Hippocampal formation (tissue), 2 donors: ENCODE measurements at regions not wholly inside any gene's neighbourhood (a gene's known extent, or its start where the extent isn't known, plus 50 kb on each side); places are given as distances from the start of the nearest gene placed in this dataset.
"Not testable (repeated sequence)": the region's sequence is repeated elsewhere in the genome, so short reads cannot be mapped to it uniquely, and the experiment has no call there.

ENCODE experiments used
- DNase-seq, 2 donors: peaks; one replicate each; lab custom pipeline; 2025; lab: John Stamatoyannopoulos, UW

DNA sequence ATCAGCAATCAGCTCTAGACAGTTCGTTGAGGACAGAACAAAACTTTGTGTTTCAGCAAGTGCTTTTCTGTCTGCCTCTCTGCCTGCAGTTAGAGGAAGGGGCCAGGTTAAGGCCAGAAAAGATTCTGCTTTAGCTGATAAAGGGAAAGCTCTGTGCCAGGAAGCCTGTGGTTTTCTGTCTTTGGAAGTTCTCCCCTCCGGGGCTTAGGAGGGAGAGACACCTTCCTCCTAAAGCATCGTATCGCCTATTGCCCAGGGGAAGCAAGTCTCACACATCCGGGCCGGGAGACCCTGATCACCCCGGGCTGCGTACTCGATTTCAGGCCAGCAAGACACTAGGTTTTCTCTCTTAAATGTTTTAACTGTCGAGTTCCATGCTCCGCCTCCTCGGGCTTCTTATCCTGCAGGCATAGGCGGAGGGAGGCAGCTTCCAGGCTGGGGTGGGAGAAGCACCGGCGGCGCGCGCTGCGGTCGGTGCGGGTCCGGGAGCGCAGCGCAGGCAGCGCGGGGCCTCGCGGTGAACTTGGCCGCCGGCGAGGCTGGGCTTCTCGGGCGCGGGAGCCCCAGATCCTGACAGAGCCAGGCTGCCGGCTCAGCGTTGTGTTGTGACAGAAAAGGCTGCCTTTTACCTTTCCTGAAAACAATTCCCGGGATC is 245.4 kb downstream of the BCL2L11 start:
- DNase-seq = not testable (repeated sequence)

DNA sequence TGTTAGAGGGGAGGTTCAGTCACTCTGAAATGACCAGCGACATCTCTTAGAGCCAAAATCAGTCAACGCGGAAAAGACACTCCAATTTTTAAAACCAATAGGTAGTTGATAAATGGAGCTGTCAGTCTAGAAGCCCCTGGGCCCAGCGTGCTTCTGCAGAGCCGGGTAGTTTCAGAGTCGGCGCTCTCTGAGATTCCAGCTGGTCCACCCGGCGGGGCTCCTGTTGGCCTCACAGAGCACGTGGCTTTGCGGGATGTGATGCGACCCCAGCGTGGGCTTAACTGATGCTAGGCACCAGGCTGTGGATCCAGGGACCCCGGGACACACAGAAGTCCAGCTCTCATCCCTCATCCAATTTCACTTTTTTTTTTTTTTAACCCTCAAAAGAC is 245.9 kb downstream of the BCL2L11 start:
- not testable (repeated sequence) for DNase-seq

DNA sequence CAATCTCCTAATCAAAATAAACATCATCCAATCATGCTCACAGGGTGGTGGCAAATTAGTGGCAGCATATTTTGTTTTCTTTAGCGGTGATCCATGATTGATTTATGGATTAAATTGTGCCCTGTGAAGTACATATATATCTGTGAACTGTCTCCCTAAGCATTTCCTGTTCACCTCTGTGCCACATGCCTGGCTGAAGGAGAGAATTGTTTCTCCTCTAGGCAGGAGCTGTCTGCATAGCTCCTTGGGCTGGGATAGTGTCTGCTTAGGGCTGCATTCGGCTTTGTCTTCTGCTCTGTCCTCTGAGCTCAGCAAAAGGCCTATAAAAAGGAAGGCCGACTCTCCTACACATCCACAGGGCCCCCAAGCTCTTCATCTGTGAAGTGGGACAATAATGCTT is 246.4 kb downstream of the BCL2L11 start:
- not testable (repeated sequence) for DNase-seq

DNA sequence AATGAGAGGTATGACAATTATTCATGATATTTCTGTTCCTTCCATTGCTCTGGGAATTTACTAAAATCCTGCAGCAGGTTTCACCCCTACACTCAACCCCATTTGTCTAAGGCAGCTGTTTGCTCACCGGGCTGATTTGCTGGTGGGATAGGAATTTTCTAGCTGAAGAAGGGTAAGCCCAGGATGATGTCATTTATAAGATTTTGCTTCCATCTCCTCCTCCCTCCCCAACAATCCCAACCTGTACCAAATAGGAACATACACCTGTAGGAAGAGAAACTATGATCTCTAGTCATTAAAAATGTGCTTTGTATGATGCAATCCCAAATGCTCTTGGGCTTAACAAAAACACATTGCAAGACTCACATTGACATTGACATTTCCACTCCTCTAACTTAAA is 247.2 kb downstream of the BCL2L11 start:
- DNase-seq = not testable (repeated sequence)

DNA sequence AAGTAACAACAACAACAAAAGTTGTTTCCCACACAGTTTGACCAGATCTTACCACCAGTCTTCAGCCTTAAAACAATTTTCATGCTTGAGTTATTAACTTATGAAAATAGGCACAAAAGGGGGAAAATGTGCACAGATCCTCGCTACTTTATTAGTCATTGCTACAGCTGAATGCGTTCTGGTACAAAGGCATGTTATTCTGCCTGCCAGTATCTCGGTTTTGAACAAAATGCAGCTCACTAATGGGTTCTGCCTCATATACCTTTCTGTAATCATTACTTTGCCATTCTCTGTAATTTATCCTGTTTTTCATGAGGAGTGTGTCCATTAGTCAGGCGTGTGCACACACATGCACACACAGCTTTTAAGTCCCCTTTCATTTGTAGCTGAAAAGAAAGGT is 247.6 kb downstream of the BCL2L11 start:
- DNase-seq = not testable (repeated sequence)

DNA sequence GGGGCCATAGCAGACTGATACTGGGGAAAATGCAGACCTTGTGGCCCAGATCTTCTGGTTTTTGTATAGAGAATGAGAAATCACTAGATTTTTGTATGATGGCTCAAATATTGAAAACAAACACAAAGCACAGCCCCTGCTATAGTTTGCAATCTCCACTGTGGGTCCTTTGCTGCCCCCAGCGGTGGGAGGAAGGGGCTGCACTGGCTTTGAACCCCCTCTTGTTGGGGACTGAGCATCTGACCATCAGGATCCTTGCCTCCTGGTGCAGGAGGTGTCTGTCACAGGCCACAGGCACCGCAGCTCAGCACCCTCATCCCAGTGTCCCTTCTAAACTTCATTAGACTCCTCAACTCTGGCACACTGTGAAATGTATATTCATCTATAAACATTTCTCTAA is 252.3 kb downstream of the BCL2L11 start:
- DNase-seq = not testable (repeated sequence)

DNA sequence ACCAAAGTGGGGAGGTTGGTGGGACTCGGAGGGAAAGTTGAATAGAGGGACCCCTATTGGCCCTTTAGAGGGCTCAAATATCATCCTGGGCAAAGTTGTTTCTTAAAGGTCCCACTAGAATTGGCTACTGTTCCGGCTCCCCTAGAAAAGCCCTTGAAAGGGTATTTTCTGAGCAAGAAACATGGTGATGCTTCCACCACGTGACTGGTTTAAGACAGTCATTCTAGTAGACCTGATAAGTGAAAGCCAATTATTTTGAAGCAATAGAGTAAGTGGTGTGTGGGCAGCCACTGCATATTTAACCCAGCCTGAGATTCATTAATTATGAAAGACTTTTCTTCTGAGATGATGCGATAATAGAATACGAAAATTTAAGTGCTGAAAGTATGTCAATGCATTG is 253.3 kb downstream of the BCL2L11 start:
- not testable (repeated sequence) for DNase-seq

DNA sequence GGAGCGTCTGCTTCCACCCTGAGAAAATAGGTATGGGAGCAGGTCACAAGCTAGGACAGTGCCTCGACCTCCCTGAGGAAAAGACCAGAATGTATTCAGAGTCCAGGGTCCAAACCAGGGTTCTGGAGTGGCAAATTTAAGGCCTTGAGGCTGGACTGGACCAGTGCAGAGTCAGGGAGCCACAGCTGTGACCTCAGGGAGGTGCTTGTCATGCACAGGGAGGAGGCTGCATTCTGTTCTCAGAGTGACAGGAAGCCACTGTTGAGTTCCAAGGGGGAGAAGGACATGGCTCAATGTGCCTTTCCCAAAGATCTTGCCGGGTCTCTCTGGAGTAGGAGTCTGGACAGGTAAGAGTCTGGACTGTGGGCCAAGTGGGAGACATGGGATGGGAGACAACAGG is 254.0 kb downstream of the BCL2L11 start:
- not testable (repeated sequence) for DNase-seq

DNA sequence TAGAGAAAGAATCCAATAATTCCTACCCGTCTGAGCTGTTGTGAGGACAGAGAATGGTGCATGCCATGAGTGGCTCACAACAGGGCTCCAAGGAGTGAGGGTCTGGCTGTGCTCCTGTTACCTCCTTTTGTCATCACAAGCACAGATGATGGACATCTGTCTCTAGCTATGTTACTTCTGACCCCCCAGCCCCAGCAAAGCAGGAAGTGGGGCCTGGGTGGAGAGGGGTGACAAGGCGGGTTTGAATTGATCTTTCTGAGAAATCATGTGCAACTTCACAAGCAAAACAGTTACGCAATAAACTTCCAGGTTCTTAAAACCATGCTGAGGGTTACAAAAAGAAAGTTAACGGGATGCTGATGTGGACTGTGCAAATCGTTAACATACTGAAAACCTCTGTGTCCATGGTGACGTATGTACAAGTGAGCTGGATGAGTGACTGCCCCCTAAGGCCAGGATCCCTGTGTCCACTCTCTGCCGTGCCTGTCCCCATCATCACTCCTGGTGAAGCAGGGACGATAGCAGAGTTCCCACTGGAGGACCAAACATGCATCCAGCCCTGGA is 254.7 kb downstream of the BCL2L11 start:
- not testable (repeated sequence) for DNase-seq

DNA sequence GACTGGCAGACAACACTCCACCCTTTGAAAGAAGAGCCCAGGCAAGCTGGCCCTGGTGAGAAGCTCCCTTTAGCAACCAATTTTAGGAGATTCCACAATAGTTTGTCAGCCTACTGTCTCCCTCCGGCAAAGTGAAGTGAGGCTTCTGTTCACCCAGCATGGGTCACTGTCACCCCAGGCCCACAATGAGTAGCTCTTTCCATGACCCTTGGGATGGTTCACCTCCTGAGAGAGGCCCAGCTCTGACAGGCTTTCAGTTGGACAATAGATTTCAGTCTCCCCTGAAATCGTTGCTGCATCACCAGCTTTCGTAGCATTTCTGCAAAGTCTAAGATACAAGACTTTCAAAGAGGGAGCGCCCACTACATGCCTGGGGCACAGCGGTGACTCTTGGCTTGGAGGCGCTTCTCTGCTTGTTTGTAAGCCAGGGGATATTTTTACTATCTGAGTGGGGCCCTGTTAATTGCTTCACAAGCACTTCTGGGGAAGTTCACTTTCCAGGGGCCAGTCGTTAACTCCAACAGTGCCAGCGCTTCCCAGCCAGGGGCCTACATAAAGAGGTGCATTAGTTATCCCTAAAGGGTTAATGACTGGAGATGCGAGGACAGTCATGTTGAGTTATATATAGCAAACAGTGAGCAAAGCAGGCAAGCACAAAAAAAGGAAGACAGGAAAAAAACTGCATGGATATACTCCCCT is 255.7 kb downstream of the BCL2L11 start:
- not testable (repeated sequence) for DNase-seq

DNA sequence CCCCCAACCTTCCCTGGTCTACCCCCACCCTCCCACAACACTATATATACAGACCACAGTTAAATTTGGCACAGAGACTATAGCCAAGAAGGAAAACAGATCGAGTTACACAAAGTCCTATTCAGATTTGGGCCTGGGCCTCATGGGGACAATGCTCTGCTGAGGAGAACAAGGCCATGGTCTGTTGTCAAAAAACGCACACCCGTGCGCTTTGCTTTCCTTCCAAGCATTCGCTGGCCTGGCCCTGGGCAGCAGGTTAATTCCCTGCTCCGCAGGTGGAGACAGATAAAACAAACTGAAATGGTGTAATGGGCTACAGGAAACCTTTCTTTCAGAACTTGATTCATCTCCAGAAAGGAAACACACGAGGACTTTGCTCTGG is 256.2 kb downstream of the BCL2L11 start:
- DNase-seq = not testable (repeated sequence)

DNA sequence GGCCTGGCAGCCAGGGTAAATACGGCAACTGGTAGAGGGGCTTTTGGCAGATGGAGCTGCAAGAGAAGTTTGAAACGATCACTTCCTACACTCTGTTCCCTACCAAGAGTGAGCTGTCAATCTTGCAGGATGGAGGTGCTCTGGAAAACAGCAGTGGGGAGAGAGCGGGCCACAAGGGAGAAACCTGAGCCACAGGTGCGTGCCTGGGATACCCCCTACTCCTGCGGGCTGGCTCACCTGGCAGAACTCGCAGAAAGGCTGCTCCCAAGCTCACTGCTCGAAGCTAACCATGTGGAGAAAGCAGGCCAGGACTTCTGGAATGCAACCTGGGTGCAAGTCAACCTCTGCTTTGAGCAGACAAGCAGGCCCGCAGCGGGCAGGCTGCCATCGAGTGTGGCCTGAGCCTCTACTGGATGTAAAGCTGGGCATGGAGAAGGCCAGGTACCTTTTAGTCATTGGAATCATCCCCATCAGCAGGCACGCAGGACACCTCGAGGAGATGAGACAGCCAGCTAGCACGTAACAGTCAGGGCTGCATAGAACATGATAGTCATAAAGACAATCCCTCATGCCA is 256.8 kb downstream of the BCL2L11 start:
- DNase-seq = not testable (repeated sequence)

DNA sequence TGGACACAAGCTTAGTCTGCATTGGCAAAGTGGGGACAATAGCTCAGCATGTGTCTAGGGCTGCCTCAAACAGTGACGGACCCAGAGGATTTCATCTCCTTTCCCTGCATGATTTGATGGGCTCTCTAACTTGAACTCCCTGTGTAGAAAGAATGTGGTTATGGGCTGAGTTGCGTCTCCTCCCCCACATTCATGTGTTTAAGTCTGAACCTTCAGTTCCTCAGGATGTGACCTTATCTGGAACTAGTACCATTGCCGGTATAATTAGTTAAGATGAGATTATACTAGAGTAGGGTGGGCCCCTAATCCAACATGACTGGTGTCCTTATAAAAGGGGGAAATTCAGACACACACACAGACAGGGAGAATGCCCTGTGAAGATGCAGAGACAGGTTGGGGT is 257.6 kb downstream of the BCL2L11 start:
- not testable (repeated sequence) for DNase-seq

DNA sequence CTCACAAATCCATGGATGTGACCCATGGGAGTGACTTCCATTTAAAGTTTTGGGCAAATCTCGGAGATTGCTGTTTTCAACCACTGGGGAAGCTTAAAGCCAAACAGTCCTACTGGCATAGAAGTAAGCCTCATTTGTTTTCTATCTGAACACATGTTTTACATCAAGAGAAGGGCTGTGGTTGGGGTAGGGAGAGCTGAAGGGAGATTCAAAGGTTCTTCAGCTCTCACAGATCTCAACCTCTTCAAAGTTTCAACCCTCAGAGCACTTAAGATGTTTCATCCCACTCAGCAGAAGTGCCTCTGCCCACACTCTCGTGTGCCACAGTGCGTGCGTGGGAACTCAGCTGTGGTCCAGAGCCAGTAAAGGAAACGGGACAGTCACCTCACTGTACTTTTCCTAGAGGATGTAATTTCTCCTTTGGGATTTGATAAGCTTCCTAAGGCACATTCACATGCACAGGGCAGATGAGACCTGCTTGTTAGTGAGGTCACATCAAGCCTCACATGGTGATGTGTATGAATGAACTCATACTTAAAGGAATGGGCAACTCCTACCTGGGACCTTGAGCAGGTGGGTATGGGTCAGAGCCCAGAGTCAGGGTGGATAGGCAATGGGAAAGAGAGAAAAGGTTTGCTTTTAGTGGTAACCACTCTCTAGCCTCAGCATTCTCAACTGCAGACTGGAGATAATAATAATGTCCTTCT is 260.2 kb downstream of the BCL2L11 start:
- not testable (repeated sequence) for DNase-seq

DNA sequence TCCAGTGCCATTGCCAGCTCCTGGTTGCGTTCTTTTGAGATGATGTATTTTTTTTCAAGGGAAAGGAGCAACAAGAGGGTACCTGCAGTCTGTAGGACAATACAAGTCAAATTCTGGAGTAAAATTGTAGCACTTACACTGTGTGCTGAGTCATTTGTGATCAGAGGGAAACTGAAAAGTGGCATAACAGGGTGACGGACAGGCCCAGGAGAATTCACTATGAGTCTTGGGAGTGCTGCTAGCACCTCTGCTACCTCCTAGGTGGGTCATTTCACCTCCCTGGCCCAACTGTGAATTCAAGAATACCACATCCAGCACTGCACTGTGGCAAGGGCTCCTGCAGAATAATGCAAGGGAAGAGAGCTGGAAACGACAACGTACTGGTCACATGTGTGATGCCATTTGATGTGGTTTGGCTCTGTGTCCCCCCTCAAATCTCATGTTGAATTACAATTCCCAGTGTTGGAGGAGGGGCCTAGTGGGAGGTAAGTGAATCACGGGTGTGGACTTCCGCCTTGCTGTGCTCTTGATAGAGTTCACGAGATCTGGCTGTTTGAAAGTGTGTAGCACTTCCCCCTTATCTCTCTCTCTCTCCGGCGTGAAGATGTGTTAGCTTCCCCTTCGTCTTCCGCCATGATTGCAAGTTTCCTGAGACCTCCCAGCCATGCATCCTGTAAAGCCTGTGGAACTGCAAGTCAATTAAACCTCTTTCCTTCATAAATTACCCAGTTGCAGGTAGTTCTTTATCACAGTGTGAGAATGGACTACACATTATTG is 261.0 kb downstream of the BCL2L11 start:
- DNase-seq = not testable (repeated sequence)

DNA sequence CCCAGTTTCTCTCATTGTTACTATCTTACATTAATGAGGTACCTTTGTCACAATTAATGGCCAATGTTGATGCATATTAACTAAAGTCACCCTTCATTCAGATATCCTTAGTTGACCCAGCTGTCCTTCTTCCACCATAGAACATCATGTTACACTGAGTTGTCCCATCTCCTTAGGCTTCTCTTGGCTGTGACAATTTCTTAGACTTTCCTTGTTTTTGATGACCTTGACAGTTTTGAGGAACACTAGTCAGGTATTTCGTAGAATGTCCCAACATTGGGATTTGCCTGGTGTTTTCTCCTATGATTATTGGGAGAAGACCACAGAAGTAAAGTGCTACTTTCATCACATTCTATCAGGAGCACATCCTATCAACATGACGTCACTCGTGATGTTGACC is 261.8 kb downstream of the BCL2L11 start:
- DNase-seq = not testable (repeated sequence)

DNA sequence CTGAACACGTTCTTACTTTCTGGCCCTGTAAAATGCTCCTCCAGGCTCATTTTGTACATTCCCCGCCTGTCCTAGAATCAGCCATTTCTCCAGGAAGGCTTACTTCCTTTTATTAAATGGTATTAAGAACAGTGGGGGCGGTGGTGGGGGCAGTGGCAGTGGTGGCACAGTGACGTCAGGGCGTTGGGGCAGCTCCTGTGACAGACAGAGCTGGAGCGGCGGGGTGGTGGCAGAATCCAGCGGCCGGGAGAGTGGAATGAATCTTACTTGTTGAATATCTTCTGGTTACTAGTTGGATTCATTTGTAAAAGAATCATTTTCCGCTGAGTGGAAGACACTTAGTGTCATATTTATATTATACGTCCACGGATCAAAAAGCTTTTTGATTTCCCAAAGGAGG is 262.6 kb downstream of the BCL2L11 start:
- DNase-seq = not testable (repeated sequence)

DNA sequence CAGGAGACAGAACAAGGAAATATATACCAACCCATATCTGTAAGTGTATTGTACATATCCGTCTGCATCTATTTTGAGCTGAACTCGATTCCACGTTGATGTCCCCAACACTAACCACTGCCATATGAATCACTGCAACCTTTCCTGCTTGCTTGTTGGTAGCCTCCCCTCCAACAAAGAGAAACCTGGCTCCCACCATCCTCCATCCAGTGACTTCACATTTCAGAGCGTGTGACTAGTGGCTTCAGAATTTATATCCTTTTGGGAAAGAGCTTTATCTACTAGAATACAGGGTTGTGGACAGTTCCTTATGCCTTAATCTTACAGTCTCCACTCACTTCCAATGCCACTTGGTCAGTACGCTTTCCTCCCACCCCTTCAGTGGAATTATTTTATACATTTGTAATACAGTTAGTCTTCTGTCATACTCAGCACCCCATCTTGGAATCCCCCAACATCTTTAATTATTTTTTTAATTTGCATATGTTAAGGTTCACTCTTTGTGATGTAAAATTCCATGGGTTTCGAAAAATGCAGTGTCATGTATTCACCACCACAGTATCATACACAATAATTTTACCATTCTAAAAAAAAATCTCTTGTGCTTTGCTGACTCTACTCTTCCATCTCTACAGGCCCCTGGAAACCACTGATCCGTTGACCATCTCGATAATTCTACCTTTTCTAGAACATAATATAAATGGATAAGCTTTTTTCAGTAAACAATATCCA is 264.7 kb downstream of the BCL2L11 start:
- not testable (repeated sequence) for DNase-seq

DNA sequence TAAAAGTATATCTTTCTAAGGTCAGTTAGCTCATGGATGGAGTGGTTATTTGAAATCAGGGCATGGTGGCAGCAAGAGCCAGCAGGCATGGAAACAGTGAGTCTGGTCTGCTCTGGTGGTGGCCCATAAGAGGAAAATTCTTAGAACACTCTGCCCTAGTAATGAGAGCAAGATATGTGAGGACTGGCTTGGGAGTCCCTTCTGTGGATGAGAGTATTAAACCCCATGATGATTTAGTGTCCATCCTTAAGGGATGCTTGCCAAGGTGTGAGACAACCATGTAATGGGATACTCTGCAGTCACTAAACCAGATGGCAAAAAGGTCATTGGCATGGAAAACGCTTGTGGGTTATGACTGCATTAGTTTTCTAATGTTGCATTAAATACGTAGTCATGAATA is 269.9 kb downstream of the BCL2L11 start:
- DNase-seq = not testable (repeated sequence)

DNA sequence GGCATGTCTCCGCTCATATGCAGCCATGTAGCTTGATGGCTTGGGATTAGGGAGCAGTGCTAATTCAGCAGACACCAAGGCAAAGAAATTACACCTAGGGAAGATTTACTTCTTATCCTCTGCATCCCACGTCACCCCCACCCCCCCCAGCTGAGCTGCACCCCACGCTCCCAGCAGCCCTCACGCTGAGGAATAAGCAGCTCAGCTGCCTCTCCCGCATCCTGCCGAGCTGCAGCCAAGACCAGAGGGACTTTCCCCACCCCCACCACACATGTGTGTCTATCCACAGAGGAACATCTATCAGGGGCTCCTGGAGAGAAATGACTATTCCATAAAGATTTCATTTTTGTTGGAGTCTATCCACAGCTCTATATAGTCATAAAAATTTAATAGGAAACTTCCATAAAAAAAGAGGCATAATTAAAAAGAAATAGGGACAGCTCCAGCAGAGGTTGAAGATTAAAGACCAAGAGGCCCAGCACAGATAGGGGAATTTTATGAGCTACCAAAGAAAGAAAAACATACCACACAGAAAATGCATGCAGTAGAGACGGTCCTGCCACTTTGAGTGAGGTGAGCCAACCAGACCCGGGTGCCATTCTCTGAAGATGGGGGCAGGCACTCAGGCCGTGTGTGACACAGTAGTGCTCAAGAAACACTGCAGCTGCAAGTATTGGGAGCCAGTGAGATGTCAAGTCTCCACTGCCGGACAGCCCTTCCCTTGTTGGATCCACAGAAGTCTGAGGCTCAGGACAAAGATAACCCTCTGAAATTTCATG is 274.8 kb downstream of the BCL2L11 start:
- DNase-seq = not testable (repeated sequence)
